ENCODE measurements at regions not wholly inside any gene's neighbourhood (a gene's known extent, or its start where the extent isn't known, plus 50 kb on each side); places are given as distances from the start of the nearest gene placed in this dataset.

- TF ChIP-seq CTCF (IDR thresholded peaks at IDR 0.05): no peak
- no peak for TF ChIP-seq POLR2A (IDR thresholded peaks at IDR 0.05)
Observed at GRCh38 chr16:5736209-5736930, 638.8 kb upstream of the EEF2KMT start.

Measured in vagina (tissue), 2 donors.